ENCODE measurements at regions not wholly inside any gene's neighbourhood (a gene's known extent, or its start where the extent isn't known, plus 50 kb on each side); places are given as distances from the start of the nearest gene placed in this dataset.

DNA sequence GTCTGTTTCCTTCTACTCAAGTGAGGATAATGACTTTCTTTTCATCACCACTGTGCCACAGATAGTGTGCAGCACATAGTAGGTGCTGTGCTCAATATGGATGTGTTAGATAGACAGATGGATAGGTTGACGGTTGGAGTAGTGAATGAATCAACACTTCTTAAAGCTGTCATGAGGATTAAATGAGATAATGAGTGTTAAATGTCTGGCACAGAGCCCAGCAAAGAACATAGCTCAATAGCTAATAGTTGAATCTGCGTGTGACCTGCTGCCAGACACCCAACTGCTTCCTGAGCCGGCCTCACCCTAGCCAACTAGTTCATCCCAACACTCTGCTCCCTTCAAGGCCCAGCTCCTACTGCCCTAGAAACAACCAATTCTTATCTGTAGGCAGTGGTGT is 67.7 kb upstream of the PJA1 start:
- TF ChIP-seq POLR2AphosphoS5 (IDR thresholded peaks at IDR 0.05; ENCODE audit: low read depth, low read length) (no peak), TAF1 (IDR thresholded peaks at IDR 0.05; ENCODE audit: borderline replicate concordance, insufficient read depth, low read length) (no peak), REST (IDR thresholded peaks at IDR 0.05; ENCODE audit: insufficient read depth in 1 of 2, low read depth in 2 of 2, low read length in 2 of 2) (no peak), SIN3A (IDR thresholded peaks at IDR 0.05; ENCODE audit: borderline replicate concordance, insufficient read depth, low read length) (no peak)

All from PFSK-1 (cell line).